NCI-H146 (cell line): ENCODE measurements at regions not wholly inside any gene's neighbourhood (a gene's known extent, or its start where the extent isn't known, plus 50 kb on each side); places are given as distances from the start of the nearest gene placed in this dataset.
"Not testable (repeated sequence)": the region's sequence is repeated elsewhere in the genome, so short reads cannot be mapped to it uniquely, and the experiment has no call there.

Experiments
- DNase-seq: peaks from one replicate; lab custom pipeline; 2025; lab: John Stamatoyannopoulos, UW

- DNase-seq, result no peak
Observed at GRCh38 chr3:21894459-21895340, 143.7 kb upstream of the ZNF385D start.

- no peak for DNase-seq
Observed at GRCh38 chr3:21898316-21898715, 147.3 kb upstream of the ZNF385D start.

- no peak for DNase-seq
Observed at GRCh38 chr3:21901484-21901883, 150.5 kb upstream of the ZNF385D start.

- no peak for DNase-seq
Observed at GRCh38 chr3:21902956-21903355, 151.9 kb upstream of the ZNF385D start.

GRCh38 chr3:21909096-21909495, 158.1 kb upstream of the ZNF385D start:
- DNase-seq, result no peak

GRCh38 chr3:21912711-21913110, 161.7 kb upstream of the ZNF385D start:
- no peak for DNase-seq

GRCh38 chr3:21913791-21914190, 162.8 kb upstream of the ZNF385D start:
- no peak for DNase-seq

- DNase-seq, result no peak
Observed at GRCh38 chr3:21914451-21914850, 163.4 kb upstream of the ZNF385D start.

GRCh38 chr3:21919383-21919782, 168.4 kb upstream of the ZNF385D start:
- DNase-seq, result no peak

GRCh38 chr3:21920421-21920861, 169.4 kb upstream of the ZNF385D start:
- DNase-seq, result no peak

- not testable (repeated sequence) for DNase-seq
Observed at GRCh38 chr3:21923156-21923555, 172.1 kb upstream of the ZNF385D start.

- no peak for DNase-seq
Observed at GRCh38 chr3:21927261-21927660, 176.3 kb upstream of the ZNF385D start.

GRCh38 chr3:21934591-21934990, 183.6 kb upstream of the ZNF385D start:
- no peak for DNase-seq

GRCh38 chr3:21936207-21936606, 185.2 kb upstream of the ZNF385D start:
- no peak for DNase-seq

- no peak for DNase-seq
Observed at GRCh38 chr3:21938267-21938681, 187.3 kb upstream of the ZNF385D start.

- DNase-seq, result no peak
Observed at GRCh38 chr3:21942328-21942727, 191.3 kb upstream of the ZNF385D start.

GRCh38 chr3:21944251-21944650, 193.2 kb upstream of the ZNF385D start:
- DNase-seq, result no peak

- no peak for DNase-seq
Observed at GRCh38 chr3:21952856-21953255, 201.8 kb upstream of the ZNF385D start.

GRCh38 chr3:21954709-21955108, 203.7 kb upstream of the ZNF385D start:
- DNase-seq, result no peak

- no peak for DNase-seq
Observed at GRCh38 chr3:21955406-21955805, 204.4 kb upstream of the ZNF385D start.

GRCh38 chr3:21960033-21960432, 209.0 kb upstream of the ZNF385D start:
- DNase-seq, result no peak

GRCh38 chr3:21962456-21962855, 211.4 kb upstream of the ZNF385D start:
- DNase-seq, result no peak

- not testable (repeated sequence) for DNase-seq
Observed at GRCh38 chr3:21966457-21966856, 215.4 kb upstream of the ZNF385D start.

GRCh38 chr3:21979706-21980105, 228.7 kb upstream of the ZNF385D start:
- DNase-seq, result no peak
